DMS 273 (cell line): ENCODE measurements at regions not wholly inside any gene's neighbourhood (a gene's known extent, or its start where the extent isn't known, plus 50 kb on each side); places are given as distances from the start of the nearest gene placed in this dataset.

ENCODE experiments used
- DNase-seq: peaks from one replicate; lab custom pipeline; 2025; ENCODE audit not compliant: unreplicated experiment; lab: John Stamatoyannopoulos, UW

GRCh38 chr15:95590533-95591044 is 739.9 kb upstream of the NR2F2 start:
- DNase-seq, result no peak

- DNase-seq, result no peak
These were observed 739.2 kb upstream of the NR2F2 start for GRCh38 chr15:95591270-95591669.

- DNase-seq, result no peak
These were observed 738.6 kb upstream of the NR2F2 start for GRCh38 chr15:95591886-95592285.

GRCh38 chr15:95594496-95594895 is 736.0 kb upstream of the NR2F2 start:
- DNase-seq, result no peak

- no peak for DNase-seq
These were observed 734.7 kb upstream of the NR2F2 start for GRCh38 chr15:95595759-95596158.

GRCh38 chr15:95596496-95596895 is 734.0 kb upstream of the NR2F2 start:
- no peak for DNase-seq

- no peak for DNase-seq
These were observed 732.1 kb upstream of the NR2F2 start for GRCh38 chr15:95598251-95598855.

GRCh38 chr15:95600367-95600766 is 730.1 kb upstream of the NR2F2 start:
- no peak for DNase-seq

- no peak for DNase-seq
These were observed 729.6 kb upstream of the NR2F2 start for GRCh38 chr15:95600884-95601283.

GRCh38 chr15:95601525-95601924 is 729.0 kb upstream of the NR2F2 start:
- DNase-seq, result no peak

- no peak for DNase-seq
These were observed 726.7 kb upstream of the NR2F2 start for GRCh38 chr15:95603802-95604201.

GRCh38 chr15:95604634-95605036 is 725.9 kb upstream of the NR2F2 start:
- DNase-seq, result no peak

- no peak for DNase-seq
These were observed 725.4 kb upstream of the NR2F2 start for GRCh38 chr15:95605098-95605497.

- no peak for DNase-seq
These were observed 723.9 kb upstream of the NR2F2 start for GRCh38 chr15:95606551-95606950.

- no peak for DNase-seq
These were observed 722.1 kb upstream of the NR2F2 start for GRCh38 chr15:95608371-95608770.

- no peak for DNase-seq
These were observed 721.4 kb upstream of the NR2F2 start for GRCh38 chr15:95609096-95609495.

- DNase-seq, result no peak
These were observed 719.6 kb upstream of the NR2F2 start for GRCh38 chr15:95610945-95611344.

- no peak for DNase-seq
These were observed 715.1 kb upstream of the NR2F2 start for GRCh38 chr15:95615436-95615835.

GRCh38 chr15:95616306-95616705 is 714.2 kb upstream of the NR2F2 start:
- no peak for DNase-seq

- no peak for DNase-seq
These were observed 709.4 kb upstream of the NR2F2 start for GRCh38 chr15:95620934-95621579.

GRCh38 chr15:95622843-95623242 is 707.7 kb upstream of the NR2F2 start:
- no peak for DNase-seq

GRCh38 chr15:95624100-95624499 is 706.4 kb upstream of the NR2F2 start:
- DNase-seq, result no peak
